ENCODE measurements at regions not wholly inside any gene's neighbourhood (a gene's known extent, or its start where the extent isn't known, plus 50 kb on each side); places are given as distances from the start of the nearest gene placed in this dataset.

GRCh38 chrX:150298841-150299551 lies 64.1 kb upstream of the MAMLD1 start:
- TF ChIP-seq CTCF (conservative IDR thresholded peaks at IDR 0.05) (no peak), ZFX (IDR thresholded peaks at IDR 0.05) (no peak)
- H3K27ac ChIP-seq = no peak overlapping the region

GRCh38 chrX:150299579-150299978 lies 63.5 kb upstream of the MAMLD1 start:
- no peak overlapping the region for H3K27ac ChIP-seq
- TF ChIP-seq ZFX (IDR thresholded peaks at IDR 0.05) (no peak), CTCF (conservative IDR thresholded peaks at IDR 0.05) (no peak)

DNA sequence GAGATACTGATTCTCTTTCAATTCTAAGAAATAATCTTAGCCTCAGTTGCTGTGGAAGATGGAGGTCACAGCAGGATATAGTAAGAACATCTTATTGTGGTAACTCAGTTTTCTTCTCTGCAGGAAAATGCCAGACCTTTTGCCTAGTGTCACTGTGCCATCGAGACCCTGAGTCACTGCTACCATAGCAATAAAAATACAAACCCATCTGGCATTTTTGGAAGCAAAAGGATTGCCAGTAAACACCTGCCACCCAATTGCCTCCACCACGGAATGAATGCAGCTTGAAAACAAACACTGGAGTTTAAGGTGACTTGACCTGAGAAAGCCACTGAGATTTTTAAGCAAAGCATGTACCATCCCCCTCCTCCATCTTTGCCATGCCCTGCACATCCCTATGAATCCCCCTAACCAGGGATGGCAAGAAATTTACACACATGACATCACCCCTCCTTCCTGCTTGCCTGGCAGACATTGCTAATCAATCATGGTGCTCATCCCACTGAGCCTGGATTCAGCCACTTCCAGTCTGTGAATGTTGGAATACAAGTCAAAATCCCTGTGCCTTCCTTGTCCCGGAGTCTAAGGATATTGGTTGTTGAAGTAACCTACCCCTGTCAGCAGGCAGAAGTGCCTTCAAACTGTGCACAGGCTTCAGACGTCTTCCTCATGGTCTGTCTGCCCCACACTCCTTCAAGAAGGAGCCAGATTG lies 59.6 kb upstream of the MAMLD1 start:
- no peak for TF ChIP-seq CTCF (conservative IDR thresholded peaks at IDR 0.05)
- TF ChIP-seq ZFX (IDR thresholded peaks at IDR 0.05) = no peak
- H3K27ac ChIP-seq = no peak overlapping the region

DNA sequence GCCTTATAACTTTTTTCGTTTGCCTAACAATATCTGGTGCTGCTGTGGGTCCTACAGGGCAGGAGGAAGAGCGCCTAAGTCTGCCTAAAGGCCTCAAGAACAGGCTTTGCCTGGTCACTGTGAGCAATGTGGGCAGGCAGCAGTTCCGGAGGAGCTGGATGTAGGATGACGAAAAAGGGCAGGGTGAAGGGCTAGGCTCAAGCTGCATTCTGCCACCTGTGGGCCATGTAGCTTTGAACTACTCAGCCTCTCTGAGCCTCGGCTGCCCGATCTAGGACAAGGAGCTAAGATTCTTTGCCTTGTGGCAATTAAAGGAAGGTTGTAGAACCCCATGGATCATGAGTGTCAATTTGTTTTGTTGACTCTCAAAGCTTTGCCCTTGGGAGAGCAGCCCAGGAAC lies 57.1 kb upstream of the MAMLD1 start:
- TF ChIP-seq CTCF (conservative IDR thresholded peaks at IDR 0.05) (no peak), ZFX (IDR thresholded peaks at IDR 0.05) (no peak)
- H3K27ac ChIP-seq = no peak overlapping the region

- no peak overlapping the region for H3K27ac ChIP-seq
- no peak for TF ChIP-seq CTCF (conservative IDR thresholded peaks at IDR 0.05)
- no peak for TF ChIP-seq ZFX (IDR thresholded peaks at IDR 0.05)
Measured at GRCh38 chrX:150308041-150308440, 55.1 kb upstream of the MAMLD1 start.

GRCh38 chrX:150308532-150309157 lies 54.5 kb upstream of the MAMLD1 start:
- no peak overlapping the region for H3K27ac ChIP-seq
- no peak for TF ChIP-seq CTCF (conservative IDR thresholded peaks at IDR 0.05)
- TF ChIP-seq ZFX (IDR thresholded peaks at IDR 0.05) = no peak

- TF ChIP-seq CTCF (conservative IDR thresholded peaks at IDR 0.05) = no peak
- TF ChIP-seq ZFX (IDR thresholded peaks at IDR 0.05) = no peak
- no peak overlapping the region for H3K27ac ChIP-seq
Measured at GRCh38 chrX:150310417-150310816, 52.7 kb upstream of the MAMLD1 start.

Measured in C4-2B (cell line).